Keratinocyte (primary cell): ENCODE measurements at regions not wholly inside any gene's neighbourhood (a gene's known extent, or its start where the extent isn't known, plus 50 kb on each side); places are given as distances from the start of the nearest gene placed in this dataset.

ENCODE experiments used
- EZH2 ChIP-seq: IDR thresholded peaks from one replicate; pipeline ENCODE4 v1.6.1; 2012; ENCODE audit warnings: inconsistent platforms, mild to moderate bottlenecking, low read length, moderate library complexity
- TF ChIP-seq, protein P1 (sequence below), 3 experiments: IDR thresholded peaks in 1 of 3; conservative IDR thresholded peaks in 1 of 3; optimal IDR thresholded peaks in 1 of 3; 2 replicates in 2 of 3; 3 replicates in 1 of 3; pipeline versions ENCODE3 to v1.5.1; 2011; ENCODE audit warnings: low read length in 3 of 3, mild to moderate bottlenecking in 3 of 3, moderate library complexity in 2 of 3, control low read depth in 1 of 3, inconsistent platforms in 1 of 3; ENCODE audit not compliant: insufficient read depth in 2 of 3; ENCODE audit errors: extremely low read depth in 1 of 3

DNA sequence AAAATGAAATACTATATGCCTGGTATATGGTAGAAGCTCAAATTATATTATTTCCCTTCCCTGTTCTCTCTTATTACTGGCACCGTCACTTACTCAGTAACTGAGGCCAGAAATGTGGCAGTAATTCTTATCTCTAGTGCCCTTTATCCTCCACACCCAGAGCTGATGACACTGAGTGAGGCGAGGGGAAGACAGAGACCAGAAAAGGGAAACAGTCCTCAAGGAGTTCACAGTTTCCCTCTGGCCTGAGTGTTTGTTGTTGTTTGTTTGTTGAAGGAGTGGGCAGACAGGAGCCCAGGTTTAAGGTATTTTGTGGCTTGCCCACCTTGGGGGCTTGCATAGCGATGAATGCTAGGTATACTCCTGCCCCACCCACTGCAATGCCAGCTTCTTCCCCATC lies 101.5 kb upstream of the FNDC3A start:
- TF ChIP-seq, protein P1, sequence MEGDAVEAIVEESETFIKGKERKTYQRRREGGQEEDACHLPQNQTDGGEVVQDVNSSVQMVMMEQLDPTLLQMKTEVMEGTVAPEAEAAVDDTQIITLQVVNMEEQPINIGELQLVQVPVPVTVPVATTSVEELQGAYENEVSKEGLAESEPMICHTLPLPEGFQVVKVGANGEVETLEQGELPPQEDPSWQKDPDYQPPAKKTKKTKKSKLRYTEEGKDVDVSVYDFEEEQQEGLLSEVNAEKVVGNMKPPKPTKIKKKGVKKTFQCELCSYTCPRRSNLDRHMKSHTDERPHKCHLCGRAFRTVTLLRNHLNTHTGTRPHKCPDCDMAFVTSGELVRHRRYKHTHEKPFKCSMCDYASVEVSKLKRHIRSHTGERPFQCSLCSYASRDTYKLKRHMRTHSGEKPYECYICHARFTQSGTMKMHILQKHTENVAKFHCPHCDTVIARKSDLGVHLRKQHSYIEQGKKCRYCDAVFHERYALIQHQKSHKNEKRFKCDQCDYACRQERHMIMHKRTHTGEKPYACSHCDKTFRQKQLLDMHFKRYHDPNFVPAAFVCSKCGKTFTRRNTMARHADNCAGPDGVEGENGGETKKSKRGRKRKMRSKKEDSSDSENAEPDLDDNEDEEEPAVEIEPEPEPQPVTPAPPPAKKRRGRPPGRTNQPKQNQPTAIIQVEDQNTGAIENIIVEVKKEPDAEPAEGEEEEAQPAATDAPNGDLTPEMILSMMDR (optimal IDR thresholded peaks at IDR 0.05 in 1 of 3, IDR thresholded peaks at IDR 0.05 in 1 of 3, conservative IDR thresholded peaks at IDR 0.05 in 1 of 3; ENCODE audit: extremely low read depth in 1 of 3, insufficient read depth in 2 of 3, low read length in 3 of 3) = no peak
- TF ChIP-seq EZH2 = no peak
